ENCODE measurements at regions not wholly inside any gene's neighbourhood (a gene's known extent, or its start where the extent isn't known, plus 50 kb on each side); places are given as distances from the start of the nearest gene placed in this dataset.

DNA sequence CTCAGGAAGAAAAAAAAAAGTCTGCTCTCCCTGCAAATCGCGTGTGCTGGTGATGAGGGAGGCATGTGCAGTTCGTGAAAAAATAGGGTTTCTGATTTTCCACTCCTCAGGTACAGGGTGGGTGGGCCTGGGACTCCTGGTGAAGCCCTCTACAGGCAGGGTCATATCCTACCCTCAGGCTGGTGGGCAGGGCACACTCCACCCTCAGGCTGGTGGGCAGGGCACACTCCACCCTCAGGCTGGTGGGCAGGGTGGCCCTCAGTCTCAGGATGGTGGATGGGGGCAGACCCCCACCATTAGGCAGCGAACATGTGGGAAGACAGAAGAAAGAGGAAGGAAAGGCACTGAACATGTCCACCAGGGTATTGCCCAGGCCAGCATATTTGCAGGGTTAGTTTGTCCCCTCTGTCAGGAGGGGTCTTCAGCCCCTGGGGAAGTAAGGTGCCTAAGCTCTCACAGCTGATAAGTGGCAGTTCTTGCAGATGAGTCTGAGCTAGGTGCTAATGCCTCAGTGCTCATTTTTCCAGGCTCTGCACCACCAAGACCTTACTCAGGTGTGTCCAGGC, 95.2 kb upstream of the RAB6C start:
- no peak for DNase-seq

DNA sequence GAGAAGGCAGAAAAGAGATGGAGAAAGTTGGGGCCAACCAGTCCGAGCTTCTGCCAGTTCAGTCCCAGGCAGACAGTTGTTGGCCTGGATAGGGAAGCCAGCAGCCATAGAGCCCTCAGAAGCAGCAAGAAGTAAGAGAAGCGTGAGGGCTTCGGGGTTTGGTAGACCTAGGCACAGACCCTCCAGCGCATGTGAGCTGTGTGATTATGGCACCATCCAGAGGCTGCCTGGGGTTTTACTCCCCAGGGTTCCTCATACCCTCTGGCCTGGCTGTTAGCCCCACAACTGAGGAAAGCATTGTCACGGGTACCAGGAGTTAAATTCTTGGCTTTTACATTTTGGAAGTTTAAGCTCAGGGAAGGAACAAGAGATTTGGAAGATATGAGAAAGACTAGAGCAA, 93.7 kb upstream of the RAB6C start:
- no peak for DNase-seq

DNA sequence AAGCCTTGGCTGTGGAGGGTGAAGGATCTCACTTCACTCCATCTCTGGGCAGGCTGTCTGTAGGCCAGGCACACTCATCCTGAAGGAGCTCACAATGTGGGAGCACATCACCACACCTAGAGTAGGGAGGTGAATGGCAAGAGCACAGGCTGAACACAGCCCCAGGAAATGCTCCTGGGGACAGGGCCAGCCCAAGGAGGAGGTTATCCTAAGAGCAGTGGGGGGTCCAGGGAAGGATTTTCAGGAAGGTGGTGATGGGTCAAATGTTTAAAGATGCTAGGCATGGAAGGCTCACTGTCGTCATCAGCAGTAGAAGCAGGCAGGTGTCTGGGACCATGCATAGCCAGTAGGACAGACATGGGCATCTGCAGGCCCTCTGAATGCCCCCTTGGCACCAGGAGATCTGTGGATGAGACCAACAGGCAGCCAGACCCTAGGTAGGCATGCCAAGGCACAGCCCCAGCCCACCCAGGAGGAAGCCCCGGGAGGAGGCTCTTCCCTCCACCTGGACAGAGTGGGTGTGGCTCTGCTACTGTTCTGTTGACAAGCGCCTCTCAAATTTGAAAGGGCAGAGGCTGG, 91.7 kb upstream of the RAB6C start:
- no peak for DNase-seq

DNA sequence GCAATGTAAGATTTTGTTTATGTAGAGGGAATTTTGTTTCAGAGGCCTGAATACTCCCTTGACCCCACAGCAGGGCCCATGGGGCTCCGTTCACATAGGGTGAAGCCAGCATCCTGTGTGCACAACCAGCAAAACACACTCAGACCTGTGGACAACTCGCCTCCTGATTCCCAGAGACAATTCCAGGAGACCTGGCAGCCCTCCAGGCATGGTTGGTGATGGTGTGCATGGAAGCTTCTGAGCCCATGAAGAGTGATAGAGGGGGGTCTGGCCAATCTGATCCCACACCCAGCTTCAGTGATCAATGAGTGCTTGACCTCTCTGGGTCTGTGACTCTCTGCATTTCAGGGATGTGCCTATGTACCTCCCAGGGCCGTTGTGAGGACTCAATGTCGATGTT, 91.0 kb upstream of the RAB6C start:
- DNase-seq, result no peak

DNA sequence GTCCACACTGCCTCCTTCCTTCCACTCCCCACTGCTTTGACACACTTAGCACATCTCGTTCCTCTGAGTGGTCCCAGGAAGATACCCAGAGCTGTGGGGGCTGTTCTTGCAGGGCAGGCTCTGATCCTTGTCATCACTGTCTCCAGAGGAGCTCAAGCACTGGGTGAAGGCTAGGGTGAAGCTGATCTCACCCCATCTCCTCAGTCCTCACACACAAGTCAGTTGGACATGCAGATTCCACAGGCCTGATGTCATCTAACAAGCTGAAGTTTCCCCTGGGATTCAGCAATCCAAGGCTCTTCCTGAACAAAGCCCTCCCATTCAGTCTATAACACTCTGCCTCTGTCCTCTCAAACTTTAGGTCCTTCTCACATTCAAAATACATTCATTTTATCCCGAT, 90.6 kb upstream of the RAB6C start:
- DNase-seq, result no peak

DNA sequence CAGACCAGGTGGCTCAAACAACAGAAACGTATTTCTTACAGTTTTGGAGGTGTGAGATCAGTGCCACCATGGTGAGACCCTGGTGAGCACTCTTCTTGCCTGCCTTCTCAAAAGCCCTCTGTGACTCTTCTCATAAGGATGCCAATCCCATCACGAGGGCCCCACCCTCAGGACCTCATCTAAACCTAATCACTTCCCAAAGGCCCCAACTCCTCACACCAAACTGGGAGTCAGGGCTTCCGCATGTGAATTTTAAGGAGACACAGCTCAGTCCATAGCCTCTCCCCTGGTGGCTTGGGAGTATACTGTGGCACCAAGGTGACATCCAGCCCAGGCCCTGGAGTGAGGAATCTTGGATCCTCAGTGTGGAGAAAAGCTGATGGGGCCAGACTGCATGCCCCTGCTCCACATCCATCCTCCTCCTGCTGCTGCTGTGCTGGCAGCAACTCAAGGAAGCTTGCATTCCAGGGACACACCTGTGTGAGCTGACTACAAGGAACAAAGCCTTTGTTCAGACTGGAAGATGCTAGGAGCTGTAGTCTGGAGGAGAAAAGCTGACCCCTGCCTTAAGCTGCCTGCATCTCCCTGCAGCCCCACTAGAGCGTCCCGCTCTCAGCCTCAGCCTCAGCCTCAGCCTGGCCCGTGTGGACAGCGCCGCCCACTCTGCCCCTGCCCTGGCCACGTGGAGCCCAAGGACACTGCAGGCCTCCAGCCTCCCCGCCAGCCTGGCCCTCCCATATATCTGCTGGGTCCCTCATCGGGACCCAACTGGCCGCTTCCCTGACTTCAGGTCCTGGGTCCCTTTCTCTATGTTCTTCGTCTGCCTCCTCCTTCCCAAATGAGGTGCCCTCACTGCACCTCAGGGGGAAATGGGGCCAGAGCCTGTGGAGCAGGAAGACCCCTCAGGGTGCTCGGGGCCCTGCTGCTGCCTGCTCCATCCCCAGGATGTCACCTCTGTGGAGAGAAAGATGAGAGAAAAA, 87.8 kb upstream of the RAB6C start:
- no peak for DNase-seq

DNA sequence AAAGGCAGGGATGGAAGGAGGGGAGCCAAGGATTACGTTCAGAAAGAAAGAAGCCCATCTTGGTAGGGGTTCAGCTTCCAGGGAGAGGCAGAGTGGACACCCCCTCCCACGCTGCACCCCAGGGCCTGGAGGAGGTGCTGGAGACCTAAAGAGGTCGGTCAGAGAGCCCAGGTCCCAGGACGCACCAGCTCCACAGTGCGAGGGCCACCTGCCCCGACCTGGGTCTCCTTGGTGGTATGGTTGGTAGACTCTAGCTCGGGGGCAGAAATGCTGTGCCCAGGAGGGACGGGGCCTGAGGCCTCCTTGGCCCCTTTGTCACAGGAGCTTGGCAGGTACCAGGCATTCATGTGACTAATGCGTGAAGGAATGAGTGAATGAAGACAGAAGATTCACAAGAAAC, 87.1 kb upstream of the RAB6C start:
- DNase-seq, result no peak

DNA sequence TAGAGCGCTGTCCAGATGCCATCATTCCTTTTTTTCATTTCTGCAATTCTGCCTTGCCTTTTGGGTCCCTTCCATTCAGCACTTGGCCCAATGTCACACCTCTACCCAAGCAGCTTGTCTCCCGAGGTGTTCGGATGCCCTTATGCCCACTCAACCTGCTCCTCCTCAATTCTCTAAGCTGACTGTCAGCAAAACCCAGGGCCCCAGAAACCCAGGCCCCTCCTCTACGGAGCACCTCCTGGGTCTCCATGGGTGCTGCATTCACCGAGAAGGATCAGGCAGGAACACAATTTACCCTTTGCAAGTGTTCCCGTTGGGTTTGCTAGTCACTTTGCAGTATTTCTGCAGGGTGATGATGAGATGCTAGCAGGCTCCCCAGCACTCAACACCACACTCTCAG, 86.7 kb upstream of the RAB6C start:
- DNase-seq, result no peak

DNA sequence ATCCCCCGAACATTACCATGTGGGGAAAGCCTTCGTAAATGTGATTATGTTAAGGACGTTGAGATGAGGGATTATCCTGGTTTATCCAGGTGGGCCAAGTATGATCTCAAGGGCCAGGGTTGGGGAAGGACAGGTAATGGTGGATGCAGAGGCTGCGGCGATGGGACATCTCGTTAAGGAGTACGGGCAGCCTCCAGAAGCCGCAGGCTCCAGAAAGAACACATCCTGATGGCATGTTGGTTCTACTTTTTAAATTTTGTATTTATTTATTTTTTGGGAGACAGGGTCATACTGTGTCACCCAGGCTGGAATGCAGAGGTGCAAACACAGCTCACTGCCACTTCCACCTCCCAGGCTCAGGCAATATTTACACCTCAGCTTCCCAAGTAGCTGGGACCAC, 86.2 kb upstream of the RAB6C start:
- DNase-seq, result no peak

DNA sequence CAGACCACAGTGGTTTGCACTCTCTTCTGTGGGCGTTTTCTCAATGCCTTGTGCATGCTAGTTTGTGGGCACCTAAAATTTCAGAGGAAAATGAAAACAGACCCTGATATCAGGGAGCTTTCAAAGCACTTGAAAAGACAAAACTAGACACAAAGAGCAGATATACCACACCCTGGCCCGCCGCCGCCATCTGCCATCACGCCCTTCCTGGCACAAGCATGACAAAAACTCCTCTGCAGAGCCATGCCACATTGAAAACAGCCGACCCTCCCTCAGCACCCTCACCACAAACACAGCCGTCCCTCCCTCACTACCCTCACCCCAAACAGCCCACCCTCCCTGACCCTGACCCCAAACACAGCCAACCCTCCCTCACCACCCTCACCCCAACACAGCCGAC, 84.8 kb upstream of the RAB6C start:
- DNase-seq, result no peak

DNA sequence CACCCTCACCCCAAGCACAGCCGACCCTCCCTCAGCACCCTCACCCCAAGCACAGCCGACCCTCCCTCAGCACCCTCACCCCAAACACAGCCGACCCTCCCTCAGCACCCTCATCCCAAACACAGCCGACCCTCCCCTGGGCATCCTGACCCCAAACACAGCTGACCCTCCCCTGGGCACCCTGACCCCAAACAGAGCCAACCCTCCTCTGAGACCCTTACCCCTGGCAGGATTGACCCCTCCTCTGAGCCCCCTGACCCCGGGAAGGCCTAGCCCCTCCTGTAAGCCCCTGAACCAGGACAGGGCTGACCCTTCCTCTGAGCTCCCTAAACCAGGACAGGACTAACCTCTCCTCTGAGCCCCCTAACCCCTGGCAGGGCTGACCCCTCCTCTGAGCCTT, 84.4 kb upstream of the RAB6C start:
- DNase-seq, result no peak

DNA sequence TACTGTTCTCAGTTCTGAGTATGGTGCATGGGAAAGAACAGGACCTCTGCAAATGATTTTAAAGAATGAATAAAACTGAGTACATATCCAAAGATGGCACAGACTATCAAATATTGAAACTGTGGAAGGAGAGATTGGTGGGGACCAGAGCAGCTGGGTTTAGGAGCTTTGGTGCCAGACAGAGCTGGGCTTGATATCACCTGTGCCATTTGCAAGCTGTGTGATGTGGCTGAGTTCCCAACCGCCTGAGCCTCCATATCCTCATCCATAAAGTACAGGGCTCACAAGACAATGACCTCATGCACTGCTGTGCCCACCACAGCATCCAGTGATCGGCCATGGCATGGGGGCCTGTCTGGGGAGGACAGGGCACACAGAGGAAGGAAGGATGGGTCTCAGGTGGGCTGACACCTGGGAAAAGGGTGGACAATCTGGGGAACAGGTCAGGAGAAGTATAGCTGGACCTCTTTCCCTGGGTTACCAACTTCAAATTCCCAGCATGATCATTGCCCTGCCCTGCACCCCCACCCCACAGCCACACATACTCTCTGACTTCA, 83.9 kb upstream of the RAB6C start:
- DNase-seq, result no peak

DNA sequence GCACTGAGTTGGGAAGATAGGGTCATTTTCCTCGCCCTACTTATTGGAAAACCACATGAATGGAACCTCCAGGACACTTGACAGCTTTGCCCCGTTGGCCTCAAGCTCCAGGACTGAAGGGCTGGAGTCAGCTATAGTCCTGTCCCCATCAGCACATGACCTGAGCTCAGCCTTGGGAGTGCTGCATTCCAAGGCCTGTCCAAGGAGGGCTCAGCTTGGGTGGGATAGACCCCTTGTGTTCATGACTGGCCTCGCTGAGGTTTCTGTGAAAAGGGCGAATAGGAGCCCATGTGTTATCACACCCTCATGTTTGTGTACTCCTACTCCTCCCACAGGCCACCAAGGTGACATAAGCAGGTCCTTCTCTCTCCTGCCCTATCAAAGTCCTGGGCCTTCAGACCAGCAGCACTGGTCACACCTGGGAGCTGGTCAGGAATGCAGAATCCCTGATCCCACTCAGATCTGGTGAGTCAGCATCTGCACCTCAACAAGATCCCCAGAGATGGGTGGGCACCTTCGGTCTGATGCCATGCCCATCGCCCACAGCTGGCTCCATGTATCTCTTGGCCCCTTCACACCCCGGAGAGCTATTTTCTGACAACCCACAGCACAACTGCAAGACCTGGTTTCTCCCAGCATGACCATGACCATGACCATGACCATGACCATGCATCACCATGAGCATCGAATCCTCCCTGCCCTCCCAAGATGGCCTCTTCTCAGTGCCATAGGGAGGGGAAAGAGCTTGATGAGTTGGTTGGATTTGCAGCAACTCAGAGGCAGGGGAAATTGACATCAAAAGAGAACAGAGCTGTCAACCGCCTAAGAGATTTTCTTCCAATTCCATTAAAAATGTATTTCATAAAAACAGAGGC, 83.0 kb upstream of the RAB6C start:
- DNase-seq, result no peak

DNA sequence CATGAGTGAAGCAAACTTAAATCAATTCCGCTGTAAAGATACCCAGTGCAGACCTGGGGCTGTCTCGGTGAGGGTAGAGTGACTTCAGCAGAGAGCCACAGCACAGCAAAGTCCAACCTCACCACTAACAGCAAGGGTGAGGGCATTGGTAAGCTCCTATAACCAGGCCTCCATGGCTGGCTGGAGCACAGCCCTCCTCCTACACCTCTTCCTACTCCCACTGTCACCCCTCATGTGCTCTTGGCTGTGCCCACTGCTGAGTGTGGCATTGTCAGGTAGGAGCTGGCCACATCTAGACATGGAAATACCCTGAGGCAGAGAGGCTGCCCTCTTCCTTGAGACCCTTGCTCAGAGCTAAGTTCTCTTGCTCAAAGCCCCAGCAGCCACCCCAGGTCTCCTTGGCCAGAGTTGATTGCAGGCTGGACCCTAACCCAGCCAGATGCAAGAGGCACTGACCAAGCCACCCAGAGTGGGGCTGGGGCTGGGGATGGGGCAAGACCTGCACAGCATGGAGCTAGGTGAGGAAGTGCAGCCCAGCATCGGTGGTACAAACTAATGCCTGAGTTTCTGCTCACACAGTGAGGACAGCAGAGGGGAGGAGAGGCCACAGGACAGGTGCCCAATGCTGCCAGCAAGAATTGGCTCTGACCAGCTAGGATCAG, 77.6 kb upstream of the RAB6C start:
- DNase-seq, result no peak

DNA sequence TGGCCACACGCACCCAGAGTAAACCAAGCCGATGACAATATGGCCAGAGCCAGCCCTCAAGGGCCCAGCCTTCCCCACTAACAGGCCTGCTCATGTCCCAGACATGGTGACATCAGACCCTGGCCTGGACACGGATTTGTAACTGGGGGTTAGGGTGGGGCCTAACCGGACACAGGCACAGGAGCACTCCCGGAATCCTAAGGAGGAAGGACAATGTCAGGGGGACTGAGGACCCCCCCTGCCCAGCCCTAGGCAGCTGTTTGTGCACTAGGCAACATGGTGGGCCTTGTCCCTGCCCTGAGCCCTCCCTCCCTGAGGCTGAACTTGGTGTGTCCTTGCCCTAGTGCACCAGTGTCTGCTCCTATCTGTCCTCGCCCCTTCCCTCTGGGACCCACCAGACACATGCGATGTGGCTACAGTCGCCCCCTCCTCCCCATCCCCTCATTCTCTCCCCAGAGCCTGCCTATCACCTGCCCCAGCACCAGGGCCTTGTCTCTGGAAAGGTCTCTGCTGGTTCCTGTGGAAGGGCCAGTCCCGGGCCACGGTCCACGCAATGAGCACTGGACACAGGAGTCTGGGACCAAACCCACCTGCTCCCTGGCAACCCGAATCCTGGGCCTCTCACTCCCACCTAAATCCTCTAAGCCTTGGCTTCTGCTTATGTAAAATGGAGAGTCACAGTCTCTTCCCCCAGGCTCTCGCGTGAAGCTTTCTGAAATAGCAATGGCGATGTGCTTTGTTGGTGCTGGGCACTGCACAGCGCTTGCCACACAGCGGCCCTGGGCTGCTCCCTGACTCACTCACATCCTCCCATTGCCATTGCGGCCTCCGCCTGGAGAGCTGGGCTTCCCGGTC, 76.5 kb upstream of the RAB6C start:
- DNase-seq, result no peak

DNA sequence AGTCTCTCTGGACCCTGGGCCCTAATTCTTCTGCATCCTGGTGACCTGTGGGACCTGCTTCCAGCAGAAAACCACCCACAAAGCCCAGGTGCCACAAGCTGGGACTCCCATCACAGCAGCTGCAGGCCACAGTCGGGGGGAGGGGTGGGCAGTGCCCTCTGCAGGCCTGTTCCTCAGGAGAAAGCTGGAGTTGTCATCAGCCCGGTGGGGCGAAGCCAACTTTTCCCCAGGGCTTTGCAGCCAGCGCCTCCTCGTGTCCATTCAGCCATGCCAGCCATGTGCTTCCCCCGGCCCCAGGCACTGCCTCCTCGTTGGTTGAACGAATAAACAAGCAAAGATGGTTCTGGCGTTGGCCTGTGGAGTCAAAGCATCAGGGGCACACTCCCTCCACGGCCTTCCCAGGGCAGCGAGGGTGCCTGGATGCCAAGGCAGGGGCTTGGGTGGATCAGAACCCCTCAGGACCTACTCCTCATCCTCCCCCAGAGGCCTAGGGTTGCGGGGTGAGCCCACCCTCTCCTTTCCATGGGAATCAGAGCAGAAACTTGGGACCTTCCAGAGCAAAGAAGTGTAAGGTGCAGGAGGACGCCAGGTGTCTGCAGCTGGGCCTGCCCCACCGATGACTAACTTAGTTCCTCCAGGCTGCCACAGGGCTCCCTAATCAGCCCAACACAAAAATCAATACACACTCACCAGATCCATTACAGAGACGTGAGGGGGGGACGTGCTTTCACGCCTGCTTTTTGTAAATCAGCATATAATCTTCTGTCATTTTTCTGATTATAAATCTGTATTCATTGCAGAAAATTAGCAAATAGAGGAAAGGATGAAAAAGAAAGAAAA, 75.7 kb upstream of the RAB6C start:
- DNase-seq, result no peak

DNA sequence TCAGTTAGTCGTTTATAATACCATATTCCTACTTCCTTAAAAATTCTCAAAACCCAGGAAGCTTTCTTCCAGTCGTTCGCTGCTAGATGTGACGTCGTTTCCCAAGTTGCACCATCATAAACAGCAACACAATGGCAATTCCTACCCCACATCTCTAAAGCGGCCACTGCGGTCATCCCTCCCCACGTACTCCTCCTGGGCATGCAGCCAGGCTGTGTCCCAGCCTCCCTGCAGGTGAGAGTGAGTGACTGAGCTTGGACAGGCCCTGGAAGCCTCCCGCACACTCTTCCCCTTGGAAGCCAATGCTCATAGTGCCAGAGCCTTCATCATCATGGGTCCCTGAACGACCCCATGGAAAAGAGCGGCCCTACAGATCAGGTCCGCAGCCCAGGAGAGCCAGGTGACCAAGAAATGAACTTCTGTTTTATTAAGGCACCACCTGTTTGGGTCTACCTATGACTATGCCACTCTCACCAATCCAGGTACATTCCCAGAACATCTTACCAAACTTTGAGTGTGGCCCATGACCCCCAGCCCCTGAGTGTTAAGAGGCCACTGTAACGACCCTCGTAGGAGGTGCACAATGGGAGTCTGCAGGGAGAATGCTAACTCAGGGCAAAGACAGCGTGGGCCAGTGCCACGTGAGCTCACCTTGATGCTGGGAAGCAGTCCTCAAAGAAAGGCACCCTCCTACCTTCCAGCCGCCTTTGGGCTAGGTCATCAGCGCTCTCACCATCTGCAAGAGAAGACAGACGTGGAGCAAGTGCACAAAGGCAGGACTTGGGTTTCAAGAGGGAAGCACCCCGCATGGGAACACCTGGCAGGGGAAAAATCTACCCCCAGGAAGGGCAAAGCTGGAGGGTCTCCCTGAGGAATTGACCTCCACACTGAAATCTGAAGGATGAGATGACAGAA, 74.7 kb upstream of the RAB6C start:
- no peak for DNase-seq

DNA sequence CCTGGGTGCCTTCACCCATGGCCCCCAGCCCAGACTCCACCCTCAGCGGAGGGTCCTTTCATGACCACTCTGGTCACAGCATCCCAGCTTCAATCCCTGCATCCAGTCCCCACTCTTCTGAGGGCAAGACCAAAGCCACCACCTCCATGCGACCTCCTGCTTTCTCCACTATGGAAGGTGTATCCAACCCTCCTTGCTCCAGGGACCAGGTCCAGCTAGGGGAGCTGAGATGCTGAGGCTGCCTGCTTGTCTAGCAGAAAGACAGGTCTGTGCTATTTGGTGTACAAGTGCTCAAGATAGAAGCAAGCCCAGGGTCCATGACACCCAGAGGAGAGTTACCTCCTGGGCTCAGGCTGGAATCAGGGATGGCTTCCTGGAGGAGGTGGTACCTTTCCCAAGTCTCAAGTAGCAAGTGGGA, 73.8 kb upstream of the RAB6C start:
- DNase-seq, result no peak

DNA sequence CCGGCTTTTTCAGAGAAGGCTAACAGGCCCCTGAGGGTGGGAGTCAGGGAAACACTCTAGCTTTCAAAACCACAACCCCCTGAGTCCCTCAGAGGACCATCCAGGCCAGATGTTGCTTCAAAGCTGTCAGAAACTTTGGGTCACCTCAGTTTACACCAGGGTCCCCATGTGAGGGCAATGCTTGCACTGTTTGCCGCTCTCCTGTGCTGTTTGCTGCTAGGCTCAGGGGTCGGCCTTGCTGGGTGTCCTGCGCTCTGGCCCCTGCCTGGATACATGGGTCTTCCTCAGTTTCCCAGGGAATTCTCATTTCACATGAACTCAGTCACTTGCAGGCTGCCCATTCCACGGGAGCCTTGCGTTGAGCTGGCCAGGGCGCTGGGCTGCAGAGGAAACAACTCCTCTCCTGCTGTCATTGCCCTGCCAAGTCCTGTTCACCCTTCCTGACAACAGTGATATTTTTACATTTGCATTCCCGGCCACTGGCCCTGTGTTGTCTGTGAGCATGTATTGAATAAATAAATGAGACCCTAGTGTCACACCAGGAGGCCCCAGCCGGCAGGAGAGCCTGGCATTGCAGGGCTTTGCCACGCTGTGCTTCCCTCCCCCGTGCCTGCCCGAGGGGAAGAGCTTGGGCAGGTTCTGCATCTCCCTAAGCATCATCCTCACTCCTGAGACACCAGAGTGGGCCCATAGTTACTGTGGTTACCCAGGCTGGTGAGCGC, 73.2 kb upstream of the RAB6C start:
- DNase-seq, result no peak
